HCT116 (cell line): ENCODE measurements at regions not wholly inside any gene's neighbourhood (a gene's known extent, or its start where the extent isn't known, plus 50 kb on each side); places are given as distances from the start of the nearest gene placed in this dataset.

ENCODE experiments used
- ATAC-seq: fragments of 200-7000 bp; cut with Tn5 transposase; 2 replicates; pipeline ENCODE4 v1.9.1; 2020; ENCODE audit warnings: mild to moderate bottlenecking, moderate library complexity
- BruUV-seq: library from RNA; stranded (reverse); fragments of 400-500 nt; replicated peaks from 2 replicates; lab custom pipeline; 2021; lab: Mats Ljungman, UMichigan
- CTCF ChIA-PET: fragments of 300-600 bp; sonication (Branson Sonifier 250); formaldehyde crosslinking; loops from one replicate; lab custom pipeline; 2021; ENCODE audit warnings: antibody characterized with exemption; lab: Charles Lee
- POLR2A ChIA-PET: fragments of 300-600, 350-600 bp; sonication (Branson Sonifier 250); formaldehyde crosslinking; loops from one replicate; lab custom pipeline; 2021; ENCODE audit warnings: antibody characterized with exemption; lab: Charles Lee
- RAD21 ChIA-PET, 2 experiments: fragments of 300-600 bp; sonication (Branson Sonifier 250); formaldehyde crosslinking; loops; one replicate each; lab custom pipeline; 2023; ENCODE audit warnings: low total read pairs in 2 of 2; ENCODE audit not compliant: uncharacterized antibody in 2 of 2, unreplicated experiment in 2 of 2, low non-redundant PET in 1 of 2; lab: Charles Lee
- DNase-seq: peaks from one replicate; pipeline ENCODE4 v3.0.0-alpha.2; 2010; ENCODE audit warnings: low read depth, low spot score
- H2AFZ ChIP-seq: fragments of 200-600 bp; shearing (Covaris generic), sonication (generic); 2 replicates; pipeline ENCODE4 v1.6.1; 2017; ENCODE audit warnings: low read depth, mixed run types, mixed read lengths, antibody characterized with exemption, low read length; ENCODE audit not compliant: poor library complexity, severe bottlenecking
- H3K27ac ChIP-seq: 2 replicates; pipeline ENCODE4 v1.5.1; 2012; ENCODE audit warnings: low read depth, low read length
- H3K27me3 ChIP-seq: fragments of 200-600 bp; sonication (generic); 2 replicates; pipeline ENCODE4 v1.6.1; 2016; ENCODE audit warnings: mixed run types, low read length, mixed read lengths; ENCODE audit not compliant: insufficient read depth
- H3K36me3 ChIP-seq, 2 experiments: fragments of 200-500 bp in 1 of 2; fragments of 200-600 bp in 1 of 2; sonication (Bioruptor generic) in 1 of 2; sonication (generic) in 1 of 2; 2 replicates each; pipeline versions ENCODE4 v1.5.1 to v1.6.1; 2014 to 2016; ENCODE audit warnings: low read length in 2 of 2, inconsistent platforms in 1 of 2, mixed read lengths in 1 of 2, mixed run types in 1 of 2; ENCODE audit not compliant: insufficient read depth in 2 of 2, control insufficient read depth in 1 of 2
- H3K4me1 ChIP-seq, 2 experiments: fragments of 200-600 bp in 1 of 2; sonication (generic) in 1 of 2; 2 replicates each; pipeline versions ENCODE4 v1.5.1 to v1.6.1; 2012 to 2017; ENCODE audit warnings: low read length in 2 of 2, inconsistent platforms in 1 of 2, mild to moderate bottlenecking in 1 of 2, mixed read lengths in 1 of 2, mixed run types in 1 of 2, moderate library complexity in 1 of 2; ENCODE audit not compliant: insufficient read depth in 2 of 2, control insufficient read depth in 1 of 2
- H3K4me2 ChIP-seq: fragments of 200-600 bp; sonication (generic); 2 replicates; pipeline ENCODE4 v1.6.1; 2017; ENCODE audit warnings: mixed run types, low read length, mixed read lengths
- H3K4me3 ChIP-seq, 2 experiments: fragments of 200-600 bp in 1 of 2; sonication (generic) in 1 of 2; replicated peaks in 1 of 2; 2 replicates each; pipeline ENCODE4 v1.5.1; 2011 to 2016; ENCODE audit warnings: low read length in 2 of 2, control low read depth in 1 of 2, low read depth in 1 of 2, mild to moderate bottlenecking in 1 of 2, mixed read lengths in 1 of 2, mixed run types in 1 of 2
- H3K79me2 ChIP-seq: fragments of 200-600 bp; sonication (generic); 2 replicates; pipeline ENCODE4 v1.6.1; 2017; ENCODE audit warnings: mild to moderate bottlenecking, mixed run types, low read length, moderate library complexity, mixed read lengths; ENCODE audit not compliant: insufficient read depth
- H3K9ac ChIP-seq: fragments of 200-600 bp; sonication (generic); 2 replicates; pipeline ENCODE4 v1.6.1; 2016; ENCODE audit warnings: low read length, mixed read lengths
- H3K9me2 ChIP-seq: fragments of 200-600 bp; sonication (generic), shearing (Covaris generic); 2 replicates; pipeline ENCODE4 v1.6.1; 2017; ENCODE audit warnings: mixed run types, mild to moderate bottlenecking, moderate library complexity; ENCODE audit not compliant: insufficient read depth
- H3K9me3 ChIP-seq, 2 experiments: fragments of 200-500 bp in 1 of 2; fragments of 200-600 bp in 1 of 2; sonication (Bioruptor generic) in 1 of 2; sonication (generic) in 1 of 2; 2 replicates each; pipeline ENCODE4 v1.6.1; 2014 to 2017; ENCODE audit warnings: low read length in 2 of 2, mixed read lengths in 2 of 2, inconsistent platforms in 1 of 2, low read depth in 1 of 2, mild to moderate bottlenecking in 1 of 2, mixed run types in 1 of 2, moderate library complexity in 1 of 2; ENCODE audit not compliant: control insufficient read depth in 1 of 2, insufficient read depth in 1 of 2
- H4K20me1 ChIP-seq: fragments of 200-600 bp; sonication (generic), shearing (Covaris generic); 2 replicates; pipeline ENCODE4 v1.6.1; 2017; ENCODE audit warnings: mixed run types, mild to moderate bottlenecking, moderate library complexity; ENCODE audit not compliant: insufficient read depth
- ELF1 ChIP-seq: IDR thresholded peaks from 2 replicates; pipeline ENCODE4 v1.6.1; 2012; ENCODE audit warnings: low read depth, borderline replicate concordance
- JUND ChIP-seq: IDR thresholded peaks from 2 replicates; pipeline ENCODE4 v1.6.1; 2012
- RAD21 ChIP-seq: IDR thresholded peaks from 2 replicates; pipeline ENCODE4 v1.6.1; 2012; ENCODE audit warnings: low read depth, mild to moderate bottlenecking
- TCF7L2 ChIP-seq: IDR thresholded peaks from 2 replicates; pipeline ENCODE4 v1.7.0; 2011; ENCODE audit warnings: borderline replicate concordance, inconsistent platforms; ENCODE audit not compliant: insufficient read depth, insufficient read length; ENCODE audit errors: extremely low read depth
- ZNF274 ChIP-seq: fragments of 200-500 bp; sonication (Bioruptor generic); IDR thresholded peaks from 2 replicates; pipeline ENCODE4 v1.6.1; 2014; ENCODE audit warnings: mild to moderate bottlenecking, low read depth, low read length, inconsistent platforms
- intact Hi-C: fragments of 100-400 bp; cut with micrococcal nuclease; formaldehyde crosslinking; loops from 2 replicates; pipeline ENCODE4 v1.10.0; 2022
- TF ChIP-seq, protein P1 (sequence below): IDR thresholded peaks from 2 replicates; pipeline ENCODE4 v1.6.1; 2012
- TF ChIP-seq, protein P2 (sequence below), 3 experiments: fragments of 200-600 bp in 1 of 3; sonication (generic) in 1 of 3; IDR thresholded peaks in 2 of 3; conservative IDR thresholded peaks in 1 of 3; 2 replicates each; pipeline ENCODE4 v1.5.1; 2012 to 2017; ENCODE audit warnings: low read depth in 2 of 3, low read length in 2 of 3, antibody characterized with exemption in 1 of 3, borderline replicate concordance in 1 of 3, control low read depth in 1 of 3, mild to moderate bottlenecking in 1 of 3, mixed read lengths in 1 of 3, mixed run types in 1 of 3, moderate library complexity in 1 of 3; ENCODE audit not compliant: insufficient read depth in 1 of 3

DNA sequence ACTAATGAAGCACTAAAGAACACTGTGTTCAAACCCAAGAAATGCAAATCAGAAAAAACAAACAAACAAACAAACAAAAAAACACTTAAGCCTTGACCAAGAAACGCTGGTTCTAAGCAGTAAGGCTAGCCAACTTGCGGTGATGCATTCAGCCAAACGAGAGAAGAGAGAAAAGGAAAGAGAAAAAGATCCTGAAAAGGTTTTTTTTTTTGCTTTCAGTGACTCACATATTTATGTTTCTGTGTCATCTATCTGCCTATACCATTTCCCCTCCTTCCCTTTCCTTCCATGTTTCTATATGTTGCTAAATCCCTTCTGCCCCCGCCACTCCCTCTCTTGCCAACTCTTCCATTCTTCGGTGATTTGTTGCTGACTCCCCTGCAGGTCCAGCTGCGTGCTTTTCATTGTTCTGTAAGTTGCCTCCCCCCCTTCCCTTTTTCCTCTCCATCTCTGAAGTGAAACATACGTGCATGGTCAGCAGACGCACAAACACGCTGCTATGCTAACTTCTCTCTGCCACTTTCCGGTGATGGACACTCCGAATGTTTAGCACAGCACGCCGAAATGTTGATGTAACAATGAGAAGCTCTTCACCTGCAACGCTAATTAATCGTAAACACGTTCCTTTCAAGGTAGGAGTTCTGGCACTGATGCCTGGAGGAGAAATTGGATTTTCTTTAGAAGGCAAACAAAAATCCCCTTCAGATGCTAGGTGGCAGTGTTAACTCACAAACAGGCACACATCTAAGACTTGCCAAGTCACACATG lies 154.4 kb downstream of the TUSC7 start:
- no peaks in the 10 kb centered on the region for H3K36me3 ChIP-seq
- CTCF ChIA-PET: no interaction called here
- TF ChIP-seq RAD21 (peak; percentile 42; the same call in 1 of the 2 replicates), TCF7L2 (no peak), JUND (no peak), ZNF274 (no peak), ELF1 (no peak)
- TF ChIP-seq, protein P1, sequence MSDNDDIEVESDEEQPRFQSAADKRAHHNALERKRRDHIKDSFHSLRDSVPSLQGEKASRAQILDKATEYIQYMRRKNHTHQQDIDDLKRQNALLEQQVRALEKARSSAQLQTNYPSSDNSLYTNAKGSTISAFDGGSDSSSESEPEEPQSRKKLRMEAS: no peak
- TF ChIP-seq, protein P2, sequence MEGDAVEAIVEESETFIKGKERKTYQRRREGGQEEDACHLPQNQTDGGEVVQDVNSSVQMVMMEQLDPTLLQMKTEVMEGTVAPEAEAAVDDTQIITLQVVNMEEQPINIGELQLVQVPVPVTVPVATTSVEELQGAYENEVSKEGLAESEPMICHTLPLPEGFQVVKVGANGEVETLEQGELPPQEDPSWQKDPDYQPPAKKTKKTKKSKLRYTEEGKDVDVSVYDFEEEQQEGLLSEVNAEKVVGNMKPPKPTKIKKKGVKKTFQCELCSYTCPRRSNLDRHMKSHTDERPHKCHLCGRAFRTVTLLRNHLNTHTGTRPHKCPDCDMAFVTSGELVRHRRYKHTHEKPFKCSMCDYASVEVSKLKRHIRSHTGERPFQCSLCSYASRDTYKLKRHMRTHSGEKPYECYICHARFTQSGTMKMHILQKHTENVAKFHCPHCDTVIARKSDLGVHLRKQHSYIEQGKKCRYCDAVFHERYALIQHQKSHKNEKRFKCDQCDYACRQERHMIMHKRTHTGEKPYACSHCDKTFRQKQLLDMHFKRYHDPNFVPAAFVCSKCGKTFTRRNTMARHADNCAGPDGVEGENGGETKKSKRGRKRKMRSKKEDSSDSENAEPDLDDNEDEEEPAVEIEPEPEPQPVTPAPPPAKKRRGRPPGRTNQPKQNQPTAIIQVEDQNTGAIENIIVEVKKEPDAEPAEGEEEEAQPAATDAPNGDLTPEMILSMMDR (IDR thresholded peaks at IDR 0.05 in 2 of 3, conservative IDR thresholded peaks at IDR 0.05 in 1 of 3; ENCODE audit: borderline replicate concordance in 1 of 3, insufficient read depth in 1 of 3, low read depth in 2 of 3, low read length in 2 of 3): no peak; a peak in 1 of 6 replicates
- RAD21 ChIA-PET: no interaction called here
- H3K79me2 ChIP-seq: no peaks in the 10 kb centered on the region
- no peak for DNase-seq
- H3K27ac ChIP-seq: no peak overlapping the region
- H3K9ac ChIP-seq: no peak overlapping the region
- no peaks in the 10 kb centered on the region for H3K27me3 ChIP-seq
- no peaks in the 10 kb centered on the region for H4K20me1 ChIP-seq
- H3K9me2 ChIP-seq: no peaks in the 10 kb centered on the region
- no peaks in the 10 kb centered on the region for H3K4me1 ChIP-seq
- no TSS peak for BruUV-seq
- no peak for ATAC-seq
- intact Hi-C loops: no loop called here
- POLR2A ChIA-PET: no interaction called here
- no peak overlapping the region for H3K4me3 ChIP-seq
- no peak overlapping the region for H2AFZ ChIP-seq
- H3K4me2 ChIP-seq: no peak overlapping the region
- no peaks in the 10 kb centered on the region; a peak in 1 of 4 replicates for H3K9me3 ChIP-seq
